Neural cell (in vitro differentiated cells): ENCODE measurements at regions not wholly inside any gene's neighbourhood (a gene's known extent, or its start where the extent isn't known, plus 50 kb on each side); places are given as distances from the start of the nearest gene placed in this dataset.
"Not testable (repeated sequence)": the region's sequence is repeated elsewhere in the genome, so short reads cannot be mapped to it uniquely, and the experiment has no call there.

Source experiments
- H2AFZ ChIP-seq: fragments of 200-600, 300-800 bp; sonication (generic), shearing (Covaris generic); 2 replicates; pipeline ENCODE4 v1.6.0; 2014; ENCODE audit warnings: low read depth, mild to moderate bottlenecking, antibody characterized with exemption, low read length, moderate library complexity
- H3F3A ChIP-seq: fragments of 200-600 bp; shearing (Covaris generic); 2 replicates; pipeline ENCODE4 v1.6.1; 2016; ENCODE audit warnings: mild to moderate bottlenecking, moderate library complexity, mixed read lengths, antibody characterized with exemption, low read length; ENCODE audit not compliant: insufficient read depth, poor library complexity, severe bottlenecking
- H3K27ac ChIP-seq: fragments of 200-600, 300-800 bp; sonication (generic), shearing (Covaris generic); 2 replicates; pipeline ENCODE4 v1.5.1; 2014; ENCODE audit warnings: mild to moderate bottlenecking, low read length, moderate library complexity
- H3K27me3 ChIP-seq: fragments of 300-800, 200-600 bp; sonication (generic), shearing (Covaris generic); 2 replicates; pipeline ENCODE4 v1.6.0; 2014; ENCODE audit warnings: mild to moderate bottlenecking, low read depth, low read length, moderate library complexity; ENCODE audit not compliant: insufficient read depth
- H3K36me3 ChIP-seq: fragments of 300-800, 200-600 bp; sonication (generic), shearing (Covaris generic); 2 replicates; pipeline ENCODE4 v1.5.1; 2014; ENCODE audit warnings: mild to moderate bottlenecking, antibody characterized with exemption, low read length, moderate library complexity; ENCODE audit not compliant: insufficient read depth
- H3K4me2 ChIP-seq: fragments of 300-800, 200-600 bp; sonication (generic), shearing (Covaris generic); 2 replicates; pipeline ENCODE4 v1.6.0; 2014; ENCODE audit warnings: mild to moderate bottlenecking, low read length
- H3K4me3 ChIP-seq: fragments of 300-800, 200-600 bp; sonication (generic), shearing (Covaris generic); 2 replicates; pipeline ENCODE4 v1.5.1; 2014; ENCODE audit warnings: mild to moderate bottlenecking, low read length, moderate library complexity
- H3K79me2 ChIP-seq: fragments of 200-600 bp; shearing (Covaris generic); replicated peaks from 2 replicates; pipeline ENCODE4 v1.6.0; 2014; ENCODE audit warnings: mild to moderate bottlenecking, low read length, moderate library complexity; ENCODE audit not compliant: insufficient read depth
- H3K9ac ChIP-seq: fragments of 300-800, 200-600 bp; sonication (generic), shearing (Covaris generic); 2 replicates; pipeline ENCODE4 v1.6.1; 2016; ENCODE audit warnings: mild to moderate bottlenecking, low read length, mixed read lengths
- H3K9me2 ChIP-seq: fragments of 200-600 bp; shearing (Covaris generic); 2 replicates; pipeline ENCODE4 v1.6.1; 2016; ENCODE audit warnings: mild to moderate bottlenecking, low read length, mixed read lengths; ENCODE audit not compliant: insufficient read depth
- H3K9me3 ChIP-seq: fragments of 200-600, 300-800 bp; sonication (generic), shearing (Covaris generic); 2 replicates; pipeline ENCODE4 v1.6.1; 2016; ENCODE audit warnings: mild to moderate bottlenecking, mixed run types, low read length, moderate library complexity, mixed read lengths
- H4K20me1 ChIP-seq: fragments of 200-600 bp; shearing (Covaris generic); 2 replicates; pipeline ENCODE4 v1.6.1; 2016; ENCODE audit warnings: mild to moderate bottlenecking, mixed run types; ENCODE audit not compliant: insufficient read depth
- CTCF ChIP-seq: fragments of 450-650 bp; IDR thresholded peaks from 2 replicates; pipeline ENCODE4 v1.5.1; 2014; ENCODE audit warnings: antibody characterized with exemption, mild to moderate bottlenecking, moderate library complexity; ENCODE audit not compliant: poor library complexity, severe bottlenecking
- EP300 ChIP-seq: fragments of 450-650 bp; conservative IDR thresholded peaks from 2 replicates; pipeline ENCODE4 v1.6.1; 2014; ENCODE audit warnings: antibody characterized with exemption, mild to moderate bottlenecking, moderate library complexity; ENCODE audit not compliant: poor library complexity, severe bottlenecking
- EZH2 ChIP-seq: fragments of 200-600, 300-800 bp; shearing (Covaris generic), sonication (generic); IDR thresholded peaks from 2 replicates; pipeline ENCODE4 v1.6.1; 2014; ENCODE audit warnings: antibody characterized with exemption, low read length, borderline replicate concordance, mild to moderate bottlenecking; ENCODE audit not compliant: insufficient read depth, poor library complexity, severe bottlenecking
- MXI1 ChIP-seq: fragments of 450-650 bp; conservative IDR thresholded peaks from 2 replicates; pipeline ENCODE4 v1.6.1; 2014; ENCODE audit warnings: antibody characterized with exemption, mild to moderate bottlenecking; ENCODE audit not compliant: poor library complexity, severe bottlenecking
- POLR2AphosphoS5 ChIP-seq: IDR thresholded peaks from 2 replicates; pipeline ENCODE4 v1.6.1; 2012
- RAD21 ChIP-seq: fragments of 450-650 bp; conservative IDR thresholded peaks from 2 replicates; pipeline ENCODE4 v1.6.1; 2014; ENCODE audit warnings: antibody characterized with exemption, mild to moderate bottlenecking, moderate library complexity
- REST ChIP-seq: IDR thresholded peaks from 2 replicates; pipeline ENCODE4 v1.6.1; 2012; ENCODE audit warnings: borderline replicate concordance
- SMC3 ChIP-seq: fragments of 450-650 bp; conservative IDR thresholded peaks from 2 replicates; pipeline ENCODE4 v1.6.1; 2014; ENCODE audit warnings: antibody characterized with exemption, mild to moderate bottlenecking, moderate library complexity; ENCODE audit not compliant: poor library complexity
- TAF1 ChIP-seq: IDR thresholded peaks from 2 replicates; pipeline ENCODE4 v1.6.1; 2012; ENCODE audit warnings: low read depth

GRCh38 chr4:147244786-147245185 is 236.1 kb upstream of the EDNRA start:
- Histone ChIP-seq H3K79me2 (no peaks in the 10 kb centered on the region), H3K27ac (no peak overlapping the region), H3F3A (no peaks in the 10 kb centered on the region), H3K4me2 (no peak overlapping the region), H3K9ac (no peak overlapping the region), H4K20me1 (no peaks in the 10 kb centered on the region), H3K9me2 (no peaks in the 10 kb centered on the region), H2AFZ (no peak overlapping the region), H3K36me3 (no peaks in the 10 kb centered on the region), H3K4me3 (no peak overlapping the region), H3K27me3 (no peaks in the 10 kb centered on the region), H3K9me3 (no peaks in the 10 kb centered on the region)
- no peak for TF ChIP-seq RAD21
- TF ChIP-seq TAF1, result no peak
- TF ChIP-seq EP300, result no peak
- no peak for TF ChIP-seq SMC3
- TF ChIP-seq MXI1, result no peak
- TF ChIP-seq EZH2, result no peak
- TF ChIP-seq CTCF, result no peak
- no peak for TF ChIP-seq POLR2AphosphoS5
- no peak for TF ChIP-seq REST

GRCh38 chr4:147246096-147246495 is 234.8 kb upstream of the EDNRA start:
- H2AFZ ChIP-seq, result no peak overlapping the region
- H3K4me2 ChIP-seq, result no peak overlapping the region
- H3K36me3 ChIP-seq, result no peaks in the 10 kb centered on the region
- no peaks in the 10 kb centered on the region for H3K79me2 ChIP-seq
- H3K9ac ChIP-seq, result no peak overlapping the region
- H4K20me1 ChIP-seq, result no peaks in the 10 kb centered on the region
- TF ChIP-seq CTCF, result no peak
- no peak for TF ChIP-seq MXI1
- TF ChIP-seq REST, result no peak
- TF ChIP-seq TAF1, result no peak
- no peak for TF ChIP-seq POLR2AphosphoS5
- TF ChIP-seq EP300, result no peak
- TF ChIP-seq RAD21, result no peak
- TF ChIP-seq SMC3, result no peak
- no peak for TF ChIP-seq EZH2
- no peak overlapping the region for H3K4me3 ChIP-seq
- H3F3A ChIP-seq, result no peaks in the 10 kb centered on the region
- H3K9me2 ChIP-seq, result no peaks in the 10 kb centered on the region
- no peak overlapping the region for H3K27ac ChIP-seq
- H3K27me3 ChIP-seq, result no peaks in the 10 kb centered on the region
- no peaks in the 10 kb centered on the region for H3K9me3 ChIP-seq

- not testable (repeated sequence) for H3K4me3 ChIP-seq, H3K27me3 ChIP-seq, H3K9ac ChIP-seq, H3K27ac ChIP-seq, H3F3A ChIP-seq, H4K20me1 ChIP-seq, H3K36me3 ChIP-seq, H2AFZ ChIP-seq, H3K79me2 ChIP-seq, H3K9me2 ChIP-seq, H3K4me2 ChIP-seq, H3K9me3 ChIP-seq
Measured at GRCh38 chr4:147246528-147246927, 234.4 kb upstream of the EDNRA start.
